Smooth muscle cell (in vitro differentiated cells): ENCODE measurements at regions not wholly inside any gene's neighbourhood (a gene's known extent, or its start where the extent isn't known, plus 50 kb on each side); places are given as distances from the start of the nearest gene placed in this dataset.

Experiments used
- DNase-seq: peaks from one replicate; lab custom pipeline; 2025; ENCODE audit not compliant: unreplicated experiment; lab: John Stamatoyannopoulos, UW
- H2AFZ ChIP-seq: fragments of 200-600 bp; sonication (generic); 2 replicates; pipeline ENCODE4 v1.6.0; 2016; ENCODE audit warnings: antibody characterized with exemption, low read depth, mild to moderate bottlenecking
- H3F3A ChIP-seq: fragments of 200-600 bp; sonication (generic); 2 replicates; pipeline ENCODE4 v1.6.0; 2017; ENCODE audit warnings: antibody characterized with exemption, low read depth
- H3K27ac ChIP-seq: fragments of 200-600 bp; sonication (generic); 2 replicates; pipeline ENCODE4 v1.5.1; 2016; ENCODE audit warnings: low read depth, mild to moderate bottlenecking
- H3K27me3 ChIP-seq: fragments of 200-600 bp; sonication (generic); 2 replicates; pipeline ENCODE4 v1.6.1; 2016; ENCODE audit warnings: low read depth, mild to moderate bottlenecking
- H3K36me3 ChIP-seq: fragments of 200-600 bp; sonication (generic); 2 replicates; pipeline ENCODE4 v1.5.1; 2016; ENCODE audit warnings: low read depth
- H3K4me1 ChIP-seq: fragments of 200-600 bp; sonication (generic); 2 replicates; pipeline ENCODE4 v1.5.1; 2016; ENCODE audit warnings: low read depth
- H3K4me2 ChIP-seq: fragments of 200-600 bp; sonication (generic); 2 replicates; pipeline ENCODE4 v1.6.0; 2016; ENCODE audit warnings: mild to moderate bottlenecking
- H3K4me3 ChIP-seq: fragments of 200-600 bp; sonication (generic); 2 replicates; pipeline ENCODE4 v1.5.1; 2016; ENCODE audit warnings: mild to moderate bottlenecking
- H3K79me2 ChIP-seq: fragments of 200-600 bp; sonication (generic); 2 replicates; pipeline ENCODE4 v1.6.0; 2016; ENCODE audit warnings: low read depth, mild to moderate bottlenecking
- H3K9ac ChIP-seq: fragments of 200-600 bp; sonication (generic); 2 replicates; pipeline ENCODE4 v1.6.0; 2016; ENCODE audit warnings: low read depth
- H3K9me3 ChIP-seq: fragments of 200-600 bp; sonication (generic); replicated peaks from 2 replicates; pipeline ENCODE4 v1.5.1; 2016; ENCODE audit warnings: low read depth
- H4K20me1 ChIP-seq: fragments of 200-600 bp; sonication (generic); 2 replicates; pipeline ENCODE4 v1.6.0; 2016; ENCODE audit warnings: low read depth
- CTCF ChIP-seq: fragments of 200-600 bp; sonication (generic); IDR thresholded peaks from 2 replicates; pipeline ENCODE4 v1.5.1; 2017; ENCODE audit warnings: borderline replicate concordance, mild to moderate bottlenecking, antibody characterized with exemption; ENCODE audit not compliant: insufficient read depth, poor library complexity, severe bottlenecking
- WGBS: methylation state at CpG from one replicate; pipeline ENCODE4 v1.1.7; 2016; ENCODE audit warnings: low lambda C conversion rate; 5-methylcytosine and 5-hydroxymethylcytosine counted together

GRCh38 chr11:116130122-116130521 is 625.9 kb upstream of the CADM1 start:
- Histone ChIP-seq H4K20me1 (no peaks in the 10 kb centered on the region), H3K79me2 (no peaks in the 10 kb centered on the region), H3K9ac (no peak overlapping the region), H3K27ac (no peak overlapping the region), H2AFZ (no peak overlapping the region), H3K4me1 (peaks cover 6% of the 10 kb centered on the region), H3K4me2 (no peak overlapping the region), H3K9me3 (no peaks in the 10 kb centered on the region), H3K4me3 (no peak overlapping the region), H3K36me3 (no peaks in the 10 kb centered on the region), H3K27me3 (no peaks in the 10 kb centered on the region), H3F3A (no peaks in the 10 kb centered on the region)
- WGBS: 53% methylated on average over 6 of the region's 6 CpGs
- no peak for DNase-seq
- no peak for TF ChIP-seq CTCF

DNA sequence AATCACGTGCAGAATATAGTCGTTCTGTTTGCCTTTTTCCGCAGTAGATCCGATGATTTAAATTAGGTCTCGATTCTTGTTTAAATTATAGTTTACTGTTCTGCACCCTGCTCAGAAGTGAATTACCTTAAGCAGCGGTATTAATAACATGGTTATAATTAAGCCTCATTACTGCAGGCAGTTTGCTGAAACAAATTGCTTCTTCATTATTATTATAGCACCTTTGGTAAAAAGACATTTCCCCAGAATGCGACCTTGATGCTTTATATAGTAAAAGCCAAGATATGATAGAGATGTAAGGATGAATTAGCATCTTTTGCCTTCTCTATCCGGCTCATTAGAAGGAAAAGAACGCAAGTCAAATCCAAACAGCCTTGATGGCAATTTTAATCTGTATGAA is 625.2 kb upstream of the CADM1 start:
- H3K4me3 ChIP-seq: no peak overlapping the region
- no peaks in the 10 kb centered on the region for H4K20me1 ChIP-seq
- no peaks in the 10 kb centered on the region for H3F3A ChIP-seq
- H3K9me3 ChIP-seq: no peaks in the 10 kb centered on the region
- no peak overlapping the region for H3K4me2 ChIP-seq
- H3K4me1 ChIP-seq: peaks cover 6% of the 10 kb centered on the region
- no peak overlapping the region for H2AFZ ChIP-seq
- H3K9ac ChIP-seq: no peak overlapping the region
- no peaks in the 10 kb centered on the region for H3K36me3 ChIP-seq
- no peaks in the 10 kb centered on the region for H3K27me3 ChIP-seq
- H3K27ac ChIP-seq: no peak overlapping the region
- no peak for TF ChIP-seq CTCF
- 96% methylated on average over 9 of the region's 9 CpGs for WGBS
- DNase-seq: no peak
- H3K79me2 ChIP-seq: no peaks in the 10 kb centered on the region

DNA sequence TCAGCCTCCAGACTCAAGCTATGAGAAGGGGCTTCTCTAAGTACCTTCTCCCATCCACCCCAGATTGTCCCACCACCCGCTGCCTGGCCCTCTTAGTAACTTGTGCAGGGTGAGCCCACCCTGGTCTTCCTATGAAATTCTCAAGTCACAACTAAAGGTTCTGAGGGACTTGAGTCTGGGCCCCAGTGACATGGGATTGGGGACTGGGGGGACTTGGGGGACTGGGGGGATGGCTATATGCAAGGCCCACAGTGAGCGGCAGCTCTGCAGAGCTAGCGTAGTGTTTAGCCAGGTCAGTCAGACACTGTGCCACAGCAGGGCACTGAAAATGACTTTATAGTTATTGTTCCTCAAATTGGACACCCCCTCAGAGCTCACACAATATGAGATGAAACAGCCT is 622.3 kb upstream of the CADM1 start:
- no peaks in the 10 kb centered on the region for H3K79me2 ChIP-seq
- H3K9ac ChIP-seq: no peak overlapping the region
- no peaks in the 10 kb centered on the region for H3F3A ChIP-seq
- no peaks in the 10 kb centered on the region for H4K20me1 ChIP-seq
- H3K4me3 ChIP-seq: no peak overlapping the region
- H3K4me1 ChIP-seq: no peaks in the 10 kb centered on the region
- no peaks in the 10 kb centered on the region for H3K36me3 ChIP-seq
- no peak overlapping the region for H3K27ac ChIP-seq
- H3K27me3 ChIP-seq: no peaks in the 10 kb centered on the region
- no peaks in the 10 kb centered on the region for H3K9me3 ChIP-seq
- no peak overlapping the region for H3K4me2 ChIP-seq
- TF ChIP-seq CTCF: no peak
- H2AFZ ChIP-seq: no peak overlapping the region
- 100% methylated on average over 3 of the region's 3 CpGs for WGBS
- DNase-seq: no peak

DNA sequence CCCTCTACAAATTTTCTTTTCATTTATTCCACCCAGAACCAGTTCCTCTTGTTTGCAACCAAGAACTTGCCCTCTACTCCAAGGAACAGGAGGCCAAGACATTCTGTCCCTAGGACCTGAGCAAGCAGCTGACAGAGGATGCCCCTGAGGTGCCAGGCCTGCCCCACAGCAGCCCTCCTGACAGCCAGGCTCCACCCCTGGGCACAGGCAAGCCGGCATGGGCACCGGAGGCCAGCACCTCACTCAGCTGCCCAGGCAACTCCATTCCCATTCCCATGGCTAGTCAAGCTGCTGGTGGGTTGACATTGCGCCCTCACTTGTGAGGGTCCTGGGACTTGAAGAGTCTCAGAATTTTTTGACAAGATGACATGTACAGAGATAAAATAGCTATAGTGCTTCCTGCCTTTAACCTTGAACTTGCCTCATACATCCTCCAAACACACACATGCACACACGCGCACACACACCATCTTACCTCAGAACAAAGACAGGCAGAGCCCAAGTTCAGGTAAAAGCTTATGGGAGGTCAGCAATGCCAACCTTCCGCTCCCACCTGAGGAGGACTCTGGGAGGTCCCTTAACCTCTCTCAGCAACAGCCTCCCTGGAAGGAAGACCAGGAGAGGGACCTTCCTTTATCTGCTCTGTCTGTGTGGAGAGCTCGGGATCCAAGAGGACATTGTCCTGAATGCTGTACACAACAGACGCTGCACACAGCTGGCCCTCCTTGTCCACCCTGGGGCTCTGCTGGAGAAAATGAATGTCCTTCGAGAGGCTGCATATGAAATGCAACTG is 620.9 kb upstream of the CADM1 start:
- Histone ChIP-seq H3K9ac (no peak overlapping the region), H3F3A (no peaks in the 10 kb centered on the region), H3K4me2 (no peak overlapping the region), H4K20me1 (no peaks in the 10 kb centered on the region), H3K27ac (no peak overlapping the region), H3K27me3 (no peaks in the 10 kb centered on the region), H3K4me3 (no peak overlapping the region), H3K4me1 (no peaks in the 10 kb centered on the region), H2AFZ (no peak overlapping the region), H3K9me3 (no peaks in the 10 kb centered on the region), H3K36me3 (no peaks in the 10 kb centered on the region), H3K79me2 (no peaks in the 10 kb centered on the region)
- 83% methylated on average over 9 of the region's 9 CpGs for WGBS
- no peak for DNase-seq
- no peak for TF ChIP-seq CTCF
